Endothelial cell of umbilical vein (primary cell): ENCODE measurements at regions not wholly inside any gene's neighbourhood (a gene's known extent, or its start where the extent isn't known, plus 50 kb on each side); places are given as distances from the start of the nearest gene placed in this dataset.

Source experiments
- BruUV-seq: library from RNA; stranded (reverse); fragments of 400-500 nt; replicated peaks from 2 replicates; lab custom pipeline; 2021; lab: Mats Ljungman, UMichigan
- CTCF ChIA-PET: fragments of 300-600, 350-600 bp; sonication (Branson Sonifier 250); formaldehyde crosslinking; loops from one replicate; lab custom pipeline; 2021; ENCODE audit warnings: antibody characterized with exemption, inconsistent platforms; lab: Charles Lee
- POLR2A ChIA-PET: fragments of 300-600, 350-600 bp; sonication (Branson Sonifier 250); formaldehyde crosslinking; loops from one replicate; lab custom pipeline; 2021; ENCODE audit warnings: antibody characterized with exemption, inconsistent platforms; lab: Charles Lee
- DNase-seq: peaks from one replicate; pipeline ENCODE4 v3.0.0-alpha.2; 2011; ENCODE audit warnings: low read depth, low spot score
- FAIRE-seq: peaks from 2 replicates; lab custom pipeline; 2011; peaks lifted over from hg19 to GRCh38; lab: Jason Lieb, UNC
- H2AFZ ChIP-seq: 2 replicates; pipeline ENCODE4 v1.6.0; 2012; ENCODE audit warnings: low read depth, low read length, control low read depth, inconsistent platforms
- H3K27ac ChIP-seq: 2 replicates; pipeline ENCODE4 v1.5.1; 2011; ENCODE audit warnings: low read depth, mild to moderate bottlenecking, control low read depth, low read length, moderate library complexity; ENCODE audit not compliant: insufficient read depth
- H3K27me3 ChIP-seq, 2 experiments: 2 replicates each; pipeline versions ENCODE4 v1.6.0 to v1.6.1; 2011; ENCODE audit warnings: low read length in 2 of 2, mixed read lengths in 1 of 2; ENCODE audit not compliant: control insufficient read depth in 2 of 2, insufficient read depth in 2 of 2
- H3K36me3 ChIP-seq, 2 experiments: 2 replicates in 1 of 2; 3 replicates in 1 of 2; pipeline ENCODE4 v1.5.1; 2011; ENCODE audit warnings: low read length in 2 of 2, mild to moderate bottlenecking in 1 of 2, moderate library complexity in 1 of 2; ENCODE audit not compliant: control insufficient read depth in 2 of 2, insufficient read depth in 2 of 2; ENCODE audit errors: extremely low read depth in 1 of 2
- H3K4me1 ChIP-seq: 3 replicates; pipeline ENCODE4 v1.5.1; 2011; ENCODE audit warnings: mild to moderate bottlenecking, low read length; ENCODE audit not compliant: control insufficient read depth, insufficient read depth; ENCODE audit errors: extremely low read depth
- H3K4me2 ChIP-seq: 2 replicates; pipeline ENCODE4 v1.6.1; 2011; ENCODE audit warnings: low read length, control low read depth, mixed read lengths; ENCODE audit not compliant: insufficient read depth
- H3K4me3 ChIP-seq, 3 experiments: fragments of 200-600 bp in 1 of 3; sonication (generic), shearing (Covaris generic) in 1 of 3; replicated peaks in 1 of 3; 2 replicates each; pipeline ENCODE4 v1.5.1; 2011 to 2016; ENCODE audit warnings: control low read depth in 3 of 3, low read length in 3 of 3, mild to moderate bottlenecking in 2 of 3, inconsistent platforms in 1 of 3, low read depth in 1 of 3, moderate library complexity in 1 of 3; ENCODE audit not compliant: insufficient read depth in 1 of 3
- H3K79me2 ChIP-seq: 2 replicates; pipeline ENCODE4 v1.6.0; 2012; ENCODE audit warnings: low read length, inconsistent platforms; ENCODE audit not compliant: control insufficient read depth, insufficient read depth
- H3K9ac ChIP-seq: replicated peaks from 2 replicates; pipeline ENCODE3; 2011; ENCODE audit warnings: low read length, control low read depth; ENCODE audit not compliant: insufficient read depth; ENCODE audit errors: extremely low read depth
- H3K9me1 ChIP-seq: replicated peaks from 3 replicates; pipeline ENCODE4 v1.6.0; 2011; ENCODE audit warnings: mild to moderate bottlenecking, low read length; ENCODE audit not compliant: control insufficient read depth, insufficient read depth; ENCODE audit errors: extremely low read depth
- H3K9me3 ChIP-seq: replicated peaks from 2 replicates; pipeline ENCODE4 v1.5.1; 2012; ENCODE audit warnings: low read length, inconsistent platforms; ENCODE audit not compliant: control insufficient read depth, insufficient read depth
- H4K20me1 ChIP-seq: replicated peaks from 2 replicates; pipeline ENCODE3; 2011; ENCODE audit warnings: mild to moderate bottlenecking, low read length; ENCODE audit not compliant: control insufficient read depth, insufficient read depth; ENCODE audit errors: extremely low read depth
- CTCF ChIP-seq, 2 donors: IDR thresholded peaks; 1 replicate in 1 of 2; 2 replicates in 1 of 2; pipeline ENCODE4 v1.5.1; 2011; ENCODE audit warnings: low read length in 2 of 2, mild to moderate bottlenecking in 2 of 2, moderate library complexity in 2 of 2, control low read depth in 1 of 2, inconsistent platforms in 1 of 2, low read depth in 1 of 2; ENCODE audit not compliant: insufficient read depth in 1 of 2; ENCODE audit errors: extremely low read depth in 1 of 2
- FOS ChIP-seq: IDR thresholded peaks from 2 replicates; pipeline ENCODE4 v1.6.1; 2011; ENCODE audit warnings: mild to moderate bottlenecking, low read length, moderate library complexity, borderline replicate concordance; ENCODE audit not compliant: insufficient read depth
- GATA2 ChIP-seq: IDR thresholded peaks from 2 replicates; pipeline ENCODE4 v1.7.0; 2011; ENCODE audit warnings: low read depth, mild to moderate bottlenecking, moderate library complexity, mixed read lengths, low read length; ENCODE audit not compliant: insufficient read length, insufficient read depth
- JUN ChIP-seq: IDR thresholded peaks from 2 replicates; pipeline ENCODE4 v1.6.1; 2011; ENCODE audit warnings: borderline replicate concordance, low read depth; ENCODE audit not compliant: insufficient read length, insufficient read depth
- POLR2AphosphoS5 ChIP-seq: IDR thresholded peaks from 2 replicates; pipeline ENCODE4 v1.6.1; 2012; ENCODE audit warnings: low read depth, mild to moderate bottlenecking, control low read depth, low read length, moderate library complexity; ENCODE audit not compliant: insufficient read depth
- dilution Hi-C: fragments of 300-500 bp; cut with MboI; formaldehyde crosslinking; loops from one replicate; pipeline ENCODE4 v1.15.0; 2019; ENCODE audit warnings: low sequenced_read_pairs; ENCODE audit not compliant: extremely low pct_ligation_motif_present
- intact Hi-C: fragments of 100-400 bp; cut with micrococcal nuclease; formaldehyde crosslinking; loops from one replicate; pipeline ENCODE4 v1.10.0; 2022

- DNase-seq (peak; percentile 20), FAIRE-seq (peak; percentile 88)
- dilution Hi-C loops, result no loop called here
- TF ChIP-seq CTCF (IDR thresholded peaks at IDR 0.05; ENCODE audit: extremely low read depth in 1 of 2, insufficient read depth in 1 of 2, low read depth in 1 of 2, low read length in 2 of 2) (no peak), FOS (peak; percentile 61), JUN (peak; percentile 24), POLR2AphosphoS5 (no peak), GATA2 (no peak)
- H3K79me2 ChIP-seq, result no peaks in the 10 kb centered on the region
- H3K4me3 ChIP-seq, result no peak overlapping the region
- H3K4me1 ChIP-seq, result no peaks in the 10 kb centered on the region
- H3K4me2 ChIP-seq, result no peak overlapping the region
- no TSS peak for BruUV-seq
- no peaks in the 10 kb centered on the region for H3K27me3 ChIP-seq
- H2AFZ ChIP-seq, result no peak overlapping the region
- no peak overlapping the region for H3K27ac ChIP-seq
- H3K9me3 ChIP-seq, result no peaks in the 10 kb centered on the region
- CTCF ChIA-PET, result interaction anchor here (0.6 to 2.1 kb wide), 4 partner anchors 9 to 437 kb away, joined by 3 to 11 read pairs (median 4); no protein-coding TSS in a partner anchor
- H3K36me3 ChIP-seq, result no peaks in the 10 kb centered on the region
- no peaks in the 10 kb centered on the region for H4K20me1 ChIP-seq
- no peaks in the 10 kb centered on the region for H3K9me1 ChIP-seq
- no peak overlapping the region for H3K9ac ChIP-seq
- POLR2A ChIA-PET, result no interaction called here
- intact Hi-C loops, result no loop called here
Observed at GRCh38 chr4:153137159-153137558, 67.1 kb upstream of the TRIM2 start.
